HG02943 (cell line): ENCODE measurements at regions not wholly inside any gene's neighbourhood (a gene's known extent, or its start where the extent isn't known, plus 50 kb on each side); places are given as distances from the start of the nearest gene placed in this dataset.
"Not testable (repeated sequence)": the region's sequence is repeated elsewhere in the genome, so short reads cannot be mapped to it uniquely, and the experiment has no call there.

Experiments
- ATAC-seq: cut with Tn5 transposase; IDR thresholded peaks from one replicate; pipeline ENCODE4 v1.9.1; 2021; ENCODE audit warnings: mild to moderate bottlenecking, low read depth, moderate library complexity; ENCODE audit not compliant: unreplicated experiment

GRCh38 chr2:146697307-146697706, 1147.5 kb upstream of the ACVR2A start:
- no peak for ATAC-seq

GRCh38 chr2:146696787-146697186, 1148.0 kb upstream of the ACVR2A start:
- not testable (repeated sequence) for ATAC-seq

GRCh38 chr2:146681991-146682390, 1162.8 kb upstream of the ACVR2A start:
- no peak for ATAC-seq

- ATAC-seq, result no peak
Measured at GRCh38 chr2:146678516-146678915, 1166.3 kb upstream of the ACVR2A start.

GRCh38 chr2:146677280-146677679, 1167.5 kb upstream of the ACVR2A start:
- no peak for ATAC-seq

GRCh38 chr2:146669735-146670134, 1175.1 kb upstream of the ACVR2A start:
- no peak for ATAC-seq

GRCh38 chr2:146666340-146666739, 1178.5 kb upstream of the ACVR2A start:
- ATAC-seq, result no peak

- no peak for ATAC-seq
Measured at GRCh38 chr2:146665800-146666199, 1179.0 kb upstream of the ACVR2A start.

GRCh38 chr2:146661473-146662096, 1183.2 kb upstream of the ACVR2A start:
- no peak for ATAC-seq

- ATAC-seq, result no peak
Measured at GRCh38 chr2:146659976-146660375, 1184.9 kb upstream of the ACVR2A start.

- ATAC-seq, result no peak
Measured at GRCh38 chr2:146652311-146652710, 1192.5 kb upstream of the ACVR2A start.

- ATAC-seq, result no peak
Measured at GRCh38 chr2:146651361-146651760, 1193.5 kb upstream of the ACVR2A start.

- no peak for ATAC-seq
Measured at GRCh38 chr2:146642066-146642465, 1202.8 kb upstream of the ACVR2A start.

GRCh38 chr2:146634230-146635097, 1210.4 kb upstream of the ACVR2A start:
- ATAC-seq, result no peak

GRCh38 chr2:146633159-146633558, 1211.7 kb upstream of the ACVR2A start:
- ATAC-seq, result no peak

- ATAC-seq, result no peak
Measured at GRCh38 chr2:146632707-146633106, 1212.1 kb upstream of the ACVR2A start.

GRCh38 chr2:146624430-146625160, 1220.2 kb upstream of the ACVR2A start:
- ATAC-seq, result no peak

- ATAC-seq, result no peak
Measured at GRCh38 chr2:146623771-146624170, 1221.1 kb upstream of the ACVR2A start.

GRCh38 chr2:146621656-146622055, 1223.2 kb upstream of the ACVR2A start:
- no peak for ATAC-seq

GRCh38 chr2:146615778-146616177, 1229.1 kb upstream of the ACVR2A start:
- ATAC-seq, result no peak

GRCh38 chr2:146608490-146608889, 1236.3 kb upstream of the ACVR2A start:
- ATAC-seq, result no peak
